Ovary (tissue), 7 donors: ENCODE measurements at regions not wholly inside any gene's neighbourhood (a gene's known extent, or its start where the extent isn't known, plus 50 kb on each side); places are given as distances from the start of the nearest gene placed in this dataset.

ENCODE experiments used
- DNase-seq, 5 donors: peaks; one replicate each; pipeline ENCODE4 v3.0.0-alpha.2; 2019 to 2020
- H3K27ac ChIP-seq, 2 donors: fragments of 200-600 bp; one replicate each; pipeline versions ENCODE4 v1.5.1 to v1.8.0; 2019 to 2022
- H3K27me3 ChIP-seq: fragments of 200-600 bp; one replicate; pipeline ENCODE4 v1.8.0; 2022
- H3K36me3 ChIP-seq: fragments of 200-600 bp; sonication (generic); one replicate; pipeline ENCODE4 v1.5.1; 2019
- H3K4me1 ChIP-seq: one replicate; pipeline ENCODE4 v1.8.1; 2013; ENCODE audit warnings: mild to moderate bottlenecking, moderate library complexity; ENCODE audit not compliant: insufficient read depth
- H3K4me3 ChIP-seq: fragments of 200-600 bp; sonication (generic); one replicate; pipeline ENCODE4 v1.5.1; 2017
- H3K9me3 ChIP-seq, 2 donors: fragments of 200-600 bp in 1 of 2; sonication (generic) in 1 of 2; one replicate each; pipeline versions ENCODE4 v1.5.1 to v1.8.1; 2013 to 2019; ENCODE audit warnings: mild to moderate bottlenecking in 1 of 2, moderate library complexity in 1 of 2
- CTCF ChIP-seq, 3 donors: fragments of 450-650 bp in 2 of 3; fragments of 200-600 bp in 1 of 3; IDR thresholded peaks; one replicate each; pipeline versions ENCODE4 v1.5.1 to v1.8.0; 2016 to 2022; ENCODE audit warnings: antibody characterized with exemption in 3 of 3, mild to moderate bottlenecking in 1 of 3
- EP300 ChIP-seq: sonication (generic); formaldehyde crosslinking; IDR thresholded peaks from one replicate; pipeline ENCODE4 v1.6.1; 2017; ENCODE audit warnings: antibody characterized with exemption
- POLR2A ChIP-seq: fragments of 450-650 bp; IDR thresholded peaks from one replicate; pipeline ENCODE4 v1.6.1; 2017; ENCODE audit warnings: antibody characterized with exemption, mild to moderate bottlenecking, moderate library complexity
- WGBS, 3 donors: extraction: QIAGEN DNeasy Blood & Tissue Kit in 1 of 3; methylation state at CpG; one replicate each; pipeline versions ENCODE4 v1.1.5 to v1.1.7; 2013 to 2017; 5-methylcytosine and 5-hydroxymethylcytosine counted together
- intact Hi-C, 4 donors: fragments of 100-400 bp; cut with DNase I; formaldehyde crosslinking; loops; one replicate each; pipeline versions ENCODE4 v1.11.0 to v1.15.1; 2022 to 2023
- donor health status: DM: no; HTN: no; CAD: no; lungs with moderate emphysema.
- donor health status: DM: no; HTN: no; CAD: no.
- donor health status: Bipolar disorder and iron deficiency.
- donor health status: DM: no; HTN: no; CAD: no.
- donor health status: DM: yes; HTN: yes; CAD: no.

- WGBS, 3 donors, result 95 to 97% (median 96%) methylated on average over 5 of the region's 5 CpGs
- intact Hi-C loops, result no loop called here
- Histone ChIP-seq H3K36me3 (no peaks in the 10 kb centered on the region), H3K4me1 (no peaks in the 10 kb centered on the region), H3K4me3 (no peak overlapping the region), H3K27me3 (no peaks in the 10 kb centered on the region), H3K9me3 (no peaks in the 10 kb centered on the region), H3K27ac (no peak overlapping the region)
- no peak for TF ChIP-seq POLR2A
- TF ChIP-seq EP300, result no peak
- TF ChIP-seq CTCF (IDR thresholded peaks at IDR 0.05), result no peak
- DNase-seq, result no peak
Observed at GRCh38 chr4:176959980-176960379, 167.3 kb upstream of the VEGFC start.

- Histone ChIP-seq H3K27me3 (no peaks in the 10 kb centered on the region), H3K4me1 (no peaks in the 10 kb centered on the region), H3K4me3 (no peak overlapping the region), H3K36me3 (no peaks in the 10 kb centered on the region), H3K9me3 (no peaks in the 10 kb centered on the region), H3K27ac (no peak overlapping the region)
- TF ChIP-seq EP300, result no peak
- TF ChIP-seq CTCF (IDR thresholded peaks at IDR 0.05), result no peak
- no peak for TF ChIP-seq POLR2A
- DNase-seq, result no peak
- intact Hi-C loops, result no loop called here
- WGBS, 3 donors, result 14 to 24% (median 18%) methylated on average over 2 of the region's 2 CpGs
Observed at GRCh38 chr4:176963121-176963520, 170.4 kb upstream of the VEGFC start.

- WGBS, 3 donors, result 76 to 78% (median 77%) methylated on average over 3 of the region's 3 CpGs
- no peak for TF ChIP-seq CTCF (IDR thresholded peaks at IDR 0.05)
- no peaks in the 10 kb centered on the region for H3K27me3 ChIP-seq
- no peak for DNase-seq
- H3K27ac ChIP-seq, result no peak overlapping the region
- intact Hi-C loops, result no loop called here
- no peak overlapping the region for H3K4me3 ChIP-seq
- H3K36me3 ChIP-seq, result no peaks in the 10 kb centered on the region
- H3K4me1 ChIP-seq, result no peaks in the 10 kb centered on the region
- H3K9me3 ChIP-seq, result no peaks in the 10 kb centered on the region
Observed at GRCh38 chr4:176964116-176964691, 171.5 kb upstream of the VEGFC start.

- WGBS, 3 donors, result 46 to 51% (median 47%) methylated on average over 3 of the region's 3 CpGs
Observed at GRCh38 chr4:176967586-176967985, 174.9 kb upstream of the VEGFC start.

More at GRCh38 chr4:176967586-176967985, 174.9 kb upstream of the VEGFC start:
- Histone ChIP-seq H3K9me3 (no peaks in the 10 kb centered on the region), H3K27me3 (no peaks in the 10 kb centered on the region), H3K4me3 (no peak overlapping the region), H3K4me1 (no peaks in the 10 kb centered on the region), H3K27ac (no peak overlapping the region), H3K36me3 (no peaks in the 10 kb centered on the region)
- DNase-seq, result no peak
- intact Hi-C loops, result no loop called here
- TF ChIP-seq CTCF (IDR thresholded peaks at IDR 0.05) (no peak), EP300 (no peak), POLR2A (no peak)
